ENCODE measurements at regions not wholly inside any gene's neighbourhood (a gene's known extent, or its start where the extent isn't known, plus 50 kb on each side); places are given as distances from the start of the nearest gene placed in this dataset.

GRCh38 chr2:220614064-220614463 lies 958.0 kb downstream of the EPHA4 start:
- no peak for DNase-seq (ENCODE audit: low read depth in 3 of 3)

- no peak for DNase-seq (ENCODE audit: low read depth in 3 of 3)
Measured at GRCh38 chr2:220619525-220620220, 952.4 kb downstream of the EPHA4 start.

GRCh38 chr2:220626603-220627002 lies 945.5 kb downstream of the EPHA4 start:
- DNase-seq (ENCODE audit: low read depth in 3 of 3), result no peak

DNA sequence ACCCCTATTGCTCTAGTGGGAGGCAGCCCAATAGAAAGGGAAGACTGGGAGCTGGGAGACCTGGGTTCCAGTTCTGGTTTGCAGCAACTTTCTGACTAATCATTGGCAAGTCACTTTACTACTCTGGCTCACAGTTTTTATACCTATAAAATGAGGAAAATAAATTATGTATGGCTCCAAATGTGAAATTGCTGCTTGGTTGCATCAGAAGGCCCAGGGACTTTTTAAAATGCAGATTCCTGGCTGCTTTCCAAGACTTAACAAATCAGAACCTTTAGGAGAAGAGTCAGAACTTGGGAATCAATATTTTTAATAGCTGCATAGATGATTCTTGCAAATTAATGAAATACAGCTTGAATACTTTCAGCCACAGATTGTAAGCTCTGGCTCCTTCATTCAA lies 943.9 kb downstream of the EPHA4 start:
- no peak for DNase-seq (ENCODE audit: low read depth in 3 of 3)

DNA sequence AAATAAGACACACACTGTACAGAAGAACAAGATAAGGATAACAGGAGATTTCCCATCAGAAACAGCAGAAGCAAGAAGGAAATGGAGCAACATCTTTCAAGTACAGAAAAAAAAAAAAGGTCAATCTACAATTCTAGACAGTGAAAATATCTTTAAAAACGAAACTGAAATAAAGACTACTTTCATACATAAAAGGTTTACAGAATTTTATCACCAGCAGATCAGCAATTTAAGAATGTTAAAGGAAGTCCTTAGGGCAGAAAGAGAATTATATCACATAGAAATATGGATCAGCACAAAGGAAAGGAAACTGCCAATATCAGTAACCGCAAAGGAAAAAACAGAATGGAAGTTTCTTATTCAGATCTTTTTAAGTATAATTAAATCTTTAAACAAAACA lies 931.0 kb downstream of the EPHA4 start:
- DNase-seq (ENCODE audit: low read depth in 3 of 3), result no peak

DNA sequence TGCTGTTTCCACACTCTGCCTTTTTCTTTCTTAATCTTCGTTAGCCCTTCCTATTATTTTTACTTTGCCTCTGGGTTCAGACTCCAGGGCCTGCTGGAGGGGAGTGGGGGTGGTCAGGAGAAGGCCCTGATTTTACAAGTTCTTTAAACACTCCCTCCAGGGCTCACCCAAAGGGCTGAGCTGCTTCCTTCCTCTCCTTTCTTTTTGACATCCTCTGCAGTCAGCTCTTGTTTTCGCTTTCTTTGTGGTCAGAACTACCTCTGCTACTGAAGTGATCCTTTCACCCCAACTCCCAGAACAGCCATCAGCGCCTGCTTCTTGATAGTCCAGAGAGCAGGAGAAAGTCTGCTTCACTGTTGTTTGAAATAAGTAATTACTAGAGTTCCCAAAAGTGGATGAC lies 925.7 kb downstream of the EPHA4 start:
- DNase-seq (ENCODE audit: low read depth in 3 of 3), result no peak

DNA sequence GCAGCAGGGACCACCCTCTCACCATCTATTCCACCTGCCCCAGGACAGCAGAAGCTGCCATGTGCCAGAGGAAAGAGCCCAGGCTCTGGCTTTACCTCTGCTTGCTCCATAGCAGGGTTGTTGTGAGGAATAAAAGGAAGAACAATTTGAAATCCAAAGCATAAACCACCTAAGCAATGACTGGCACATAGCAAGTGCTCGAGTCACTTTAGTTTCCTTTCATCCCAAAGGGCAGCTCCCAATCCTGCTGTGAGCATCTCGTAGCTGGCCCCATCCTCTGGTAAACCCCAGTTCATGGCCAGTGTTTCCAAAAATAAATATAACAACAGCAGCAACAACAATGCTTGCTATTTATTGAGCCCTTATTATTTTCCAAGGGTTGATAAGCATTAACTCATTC lies 923.5 kb downstream of the EPHA4 start:
- DNase-seq (ENCODE audit: low read depth in 3 of 3), result no peak

DNA sequence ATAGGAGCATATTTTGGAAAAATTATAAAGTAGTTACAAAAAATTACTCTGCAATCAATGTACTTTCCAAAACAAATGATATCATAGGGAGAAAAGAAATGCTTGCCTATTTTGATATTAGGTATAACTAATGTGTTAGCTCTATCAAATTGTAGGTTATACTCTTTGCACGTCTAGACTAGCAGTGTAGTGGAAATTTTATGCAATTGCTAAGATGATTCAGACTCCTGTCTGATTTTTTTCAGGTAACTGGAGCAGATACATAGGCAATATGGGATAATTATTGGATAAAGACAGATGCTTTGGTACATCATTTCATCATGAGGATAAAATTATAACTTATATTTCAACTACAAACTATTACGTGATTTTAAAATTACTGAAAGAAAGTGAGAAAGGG lies 918.3 kb downstream of the EPHA4 start:
- no peak for DNase-seq (ENCODE audit: low read depth in 3 of 3)

DNA sequence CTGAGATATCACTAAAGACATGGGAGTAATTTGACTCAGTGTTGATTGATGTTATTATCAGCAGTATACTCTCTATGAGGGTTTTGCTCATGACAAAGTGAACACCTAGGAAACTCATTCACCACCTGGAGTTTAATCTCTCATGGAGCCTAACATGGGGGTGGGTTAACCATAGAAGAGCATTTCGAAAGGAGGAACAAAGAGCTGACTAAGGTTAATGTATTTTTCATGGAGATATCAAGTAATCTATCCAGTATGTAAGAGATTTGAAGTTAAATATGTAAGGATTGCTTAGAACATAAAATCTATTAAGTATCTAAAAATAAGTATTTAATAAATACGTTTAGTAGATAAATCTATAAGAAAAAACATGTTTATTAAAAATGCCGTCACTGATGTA lies 917.8 kb downstream of the EPHA4 start:
- no peak for DNase-seq (ENCODE audit: low read depth in 3 of 3)

GRCh38 chr2:220660277-220661145 lies 911.6 kb downstream of the EPHA4 start:
- no peak for DNase-seq (ENCODE audit: low read depth in 3 of 3)

DNA sequence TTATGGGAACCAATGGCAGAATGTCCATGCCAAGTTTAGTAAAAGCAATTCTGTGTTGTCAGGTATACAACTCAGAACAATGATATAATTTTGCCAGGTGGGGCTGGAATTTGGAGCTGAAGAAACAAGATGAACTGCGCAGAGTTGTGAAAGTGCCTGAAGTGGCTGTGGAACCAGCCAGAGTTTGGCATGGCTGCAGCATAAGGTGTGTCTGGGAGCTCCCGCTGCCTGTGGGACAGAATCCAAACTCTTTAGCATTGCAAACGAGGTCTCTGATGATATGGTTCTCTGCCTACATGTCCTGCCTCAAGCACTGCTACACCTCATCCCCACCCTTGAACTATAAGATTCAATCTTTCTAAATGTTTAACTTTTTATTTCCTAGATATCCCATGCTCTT lies 909.7 kb downstream of the EPHA4 start:
- DNase-seq (ENCODE audit: low read depth in 3 of 3), result no peak

GRCh38 chr2:220663065-220663464 lies 909.0 kb downstream of the EPHA4 start:
- DNase-seq (ENCODE audit: low read depth in 3 of 3), result no peak

GRCh38 chr2:220664272-220665107 lies 907.6 kb downstream of the EPHA4 start:
- DNase-seq (ENCODE audit: low read depth in 3 of 3), result no peak

- DNase-seq (ENCODE audit: low read depth in 3 of 3), result no peak
Measured at GRCh38 chr2:220665108-220665471, 907.0 kb downstream of the EPHA4 start.

GRCh38 chr2:220669324-220669723 lies 902.8 kb downstream of the EPHA4 start:
- no peak for DNase-seq (ENCODE audit: low read depth in 3 of 3)

GRCh38 chr2:220670511-220670910 lies 901.6 kb downstream of the EPHA4 start:
- no peak for DNase-seq (ENCODE audit: low read depth in 3 of 3)

- no peak for DNase-seq (ENCODE audit: low read depth in 3 of 3)
Measured at GRCh38 chr2:220673151-220673874, 898.8 kb downstream of the EPHA4 start.

- no peak for DNase-seq (ENCODE audit: low read depth in 3 of 3)
Measured at GRCh38 chr2:220674033-220674432, 898.1 kb downstream of the EPHA4 start.

DNA sequence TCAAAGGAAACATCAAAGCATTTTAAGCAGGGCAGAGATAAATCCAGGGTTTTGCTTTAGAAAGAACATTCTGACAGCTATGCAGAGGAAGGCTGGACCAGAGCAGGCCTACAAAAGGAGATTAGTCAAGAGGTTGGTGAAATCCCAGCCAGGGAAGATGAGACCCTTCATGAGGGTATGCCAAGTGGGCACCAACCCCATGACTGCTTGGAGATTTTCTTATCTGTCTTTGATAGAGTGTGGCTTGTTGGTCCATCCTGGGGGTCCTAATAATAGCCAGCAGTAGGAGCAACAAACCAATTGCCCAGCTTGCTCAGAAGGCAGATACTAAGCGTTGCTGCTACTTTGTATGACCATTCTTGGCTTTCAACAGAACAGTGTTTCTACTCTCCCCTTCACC lies 895.4 kb downstream of the EPHA4 start:
- no peak for DNase-seq (ENCODE audit: low read depth in 3 of 3)

DNA sequence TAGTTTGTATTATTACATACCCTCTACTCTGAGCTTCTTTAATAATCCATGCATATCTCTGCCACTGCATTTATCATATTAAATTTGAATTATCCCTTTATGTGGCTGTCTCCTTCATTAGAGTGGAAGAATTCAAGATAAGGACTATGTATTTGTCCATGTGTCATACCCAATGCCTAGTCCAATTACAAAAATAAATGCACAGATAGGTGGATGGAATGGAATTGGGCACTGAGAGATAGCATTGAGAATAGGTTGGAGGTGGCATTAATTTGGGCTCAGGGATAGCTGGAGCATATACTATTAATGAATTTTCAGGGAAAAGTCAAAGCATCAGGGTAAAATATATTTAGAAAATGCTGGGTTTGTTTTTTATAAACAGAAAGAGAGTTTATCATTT lies 893.2 kb downstream of the EPHA4 start:
- DNase-seq (ENCODE audit: low read depth in 3 of 3), result no peak

DNA sequence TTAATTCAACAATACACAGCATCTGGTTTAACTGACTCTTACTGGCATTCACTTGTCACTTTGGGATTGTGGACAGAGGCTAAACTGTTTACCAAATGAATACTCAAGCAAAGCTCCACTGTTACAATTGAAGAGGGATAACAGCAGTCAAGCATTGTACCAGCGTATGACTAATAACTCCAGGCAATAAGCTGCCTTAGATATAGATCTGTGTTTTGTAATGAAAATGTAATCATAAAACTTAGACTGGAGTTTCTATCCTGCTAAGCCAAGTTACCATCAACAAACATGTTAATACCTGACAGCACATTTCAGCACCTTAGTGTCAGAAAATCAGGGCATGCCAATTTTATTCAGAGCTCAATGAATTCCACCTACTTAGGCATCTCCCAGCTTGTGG lies 889.5 kb downstream of the EPHA4 start:
- DNase-seq (ENCODE audit: low read depth in 3 of 3), result no peak

DNA sequence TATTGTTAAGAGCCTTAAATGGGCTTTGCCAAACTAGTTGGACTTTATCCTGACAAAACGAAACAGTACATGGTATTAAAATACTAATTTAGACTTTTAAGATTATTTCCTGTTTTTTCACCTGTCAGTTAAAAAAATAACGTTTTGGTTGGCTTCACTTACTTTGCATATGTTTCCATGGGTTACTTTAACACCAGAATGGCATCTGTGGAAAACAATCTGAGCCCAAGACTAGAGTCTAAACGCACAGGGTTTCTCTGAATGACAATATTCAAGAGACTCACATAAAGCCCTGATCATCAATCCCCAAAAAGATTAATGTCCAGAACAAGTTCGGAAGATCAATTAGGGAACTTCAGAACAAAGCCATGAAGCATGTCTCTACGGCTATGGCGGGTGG lies 888.0 kb downstream of the EPHA4 start:
- no peak for DNase-seq (ENCODE audit: low read depth in 3 of 3)

All from stimulated activated CD4-positive, alpha-beta T cell treated with anti-CD3 and anti-CD28 coated beads, TNF-alpha, amount 100 ng/mL, for 24 hours (primary cell).